Muscle of arm (tissue), 1 donor: ENCODE measurements at regions not wholly inside any gene's neighbourhood (a gene's known extent, or its start where the extent isn't known, plus 50 kb on each side); places are given as distances from the start of the nearest gene placed in this dataset.
"Not testable (repeated sequence)": the region's sequence is repeated elsewhere in the genome, so short reads cannot be mapped to it uniquely, and the experiment has no call there.

ENCODE experiments used
- DNase-seq: peaks from one replicate; pipeline ENCODE4 v3.0.0-alpha.2; 2013

- DNase-seq = no peak
These were observed 65.6 kb downstream of the OPTC start for GRCh38 chr1:203559523-203559922.

- DNase-seq = not testable (repeated sequence)
These were observed 64.9 kb upstream of the ATP2B4 start for GRCh38 chr1:203561761-203562160.

GRCh38 chr1:203563291-203563690 is 63.3 kb upstream of the ATP2B4 start:
- DNase-seq = no peak

GRCh38 chr1:203564024-203564423 is 62.6 kb upstream of the ATP2B4 start:
- DNase-seq = no peak

GRCh38 chr1:203565049-203565448 is 61.6 kb upstream of the ATP2B4 start:
- no peak for DNase-seq

GRCh38 chr1:203565981-203566380 is 60.7 kb upstream of the ATP2B4 start:
- no peak for DNase-seq

GRCh38 chr1:203566966-203567365 is 59.7 kb upstream of the ATP2B4 start:
- DNase-seq = not testable (repeated sequence)

GRCh38 chr1:203567596-203567995 is 59.0 kb upstream of the ATP2B4 start:
- DNase-seq = no peak

- no peak for DNase-seq
These were observed 56.9 kb upstream of the ATP2B4 start for GRCh38 chr1:203569490-203570318.

- no peak for DNase-seq
These were observed 55.8 kb upstream of the ATP2B4 start for GRCh38 chr1:203570805-203571204.

GRCh38 chr1:203571661-203572060 is 55.0 kb upstream of the ATP2B4 start:
- no peak for DNase-seq

- peak; percentile 40 for DNase-seq
These were observed 54.5 kb upstream of the ATP2B4 start for GRCh38 chr1:203572134-203572625.

- DNase-seq = no peak
These were observed 52.9 kb upstream of the ATP2B4 start for GRCh38 chr1:203573730-203574129.
